ENCODE measurements at regions not wholly inside any gene's neighbourhood (a gene's known extent, or its start where the extent isn't known, plus 50 kb on each side); places are given as distances from the start of the nearest gene placed in this dataset.
"Not testable (repeated sequence)": the region's sequence is repeated elsewhere in the genome, so short reads cannot be mapped to it uniquely, and the experiment has no call there.

- TF ChIP-seq, protein P1, sequence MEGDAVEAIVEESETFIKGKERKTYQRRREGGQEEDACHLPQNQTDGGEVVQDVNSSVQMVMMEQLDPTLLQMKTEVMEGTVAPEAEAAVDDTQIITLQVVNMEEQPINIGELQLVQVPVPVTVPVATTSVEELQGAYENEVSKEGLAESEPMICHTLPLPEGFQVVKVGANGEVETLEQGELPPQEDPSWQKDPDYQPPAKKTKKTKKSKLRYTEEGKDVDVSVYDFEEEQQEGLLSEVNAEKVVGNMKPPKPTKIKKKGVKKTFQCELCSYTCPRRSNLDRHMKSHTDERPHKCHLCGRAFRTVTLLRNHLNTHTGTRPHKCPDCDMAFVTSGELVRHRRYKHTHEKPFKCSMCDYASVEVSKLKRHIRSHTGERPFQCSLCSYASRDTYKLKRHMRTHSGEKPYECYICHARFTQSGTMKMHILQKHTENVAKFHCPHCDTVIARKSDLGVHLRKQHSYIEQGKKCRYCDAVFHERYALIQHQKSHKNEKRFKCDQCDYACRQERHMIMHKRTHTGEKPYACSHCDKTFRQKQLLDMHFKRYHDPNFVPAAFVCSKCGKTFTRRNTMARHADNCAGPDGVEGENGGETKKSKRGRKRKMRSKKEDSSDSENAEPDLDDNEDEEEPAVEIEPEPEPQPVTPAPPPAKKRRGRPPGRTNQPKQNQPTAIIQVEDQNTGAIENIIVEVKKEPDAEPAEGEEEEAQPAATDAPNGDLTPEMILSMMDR (IDR thresholded peaks at IDR 0.05), result not testable (repeated sequence)
- not testable (repeated sequence) for TF ChIP-seq ATF1 (CRISPR knock-in tag; IDR thresholded peaks at IDR 0.05)
Measured at GRCh38 chr20:43350694-43351093, 107.0 kb upstream of the SRSF6 start.

Measured in WTC11 (cell line).